D721Med (cell line): ENCODE measurements at regions not wholly inside any gene's neighbourhood (a gene's known extent, or its start where the extent isn't known, plus 50 kb on each side); places are given as distances from the start of the nearest gene placed in this dataset.
"Not testable (repeated sequence)": the region's sequence is repeated elsewhere in the genome, so short reads cannot be mapped to it uniquely, and the experiment has no call there.

Experiments
- DNase-seq: peaks from one replicate; pipeline ENCODE4 v3.0.0; 2011; ENCODE audit warnings: low spot score; ENCODE audit not compliant: insufficient read length
- FAIRE-seq: peaks from 2 replicates; lab custom pipeline; 2011; peaks lifted over from hg19 to GRCh38; lab: Jason Lieb, UNC
- CTCF ChIP-seq: IDR thresholded peaks from 2 replicates; pipeline ENCODE4 v1.5.1; 2012; ENCODE audit warnings: mild to moderate bottlenecking, control low read depth; ENCODE audit not compliant: insufficient read depth; ENCODE audit errors: missing control alignments

GRCh38 chr16:64074706-64075105, 1047.2 kb downstream of the CDH11 start:
- DNase-seq (no peak), FAIRE-seq (no peak)
- TF ChIP-seq CTCF = no peak

DNA sequence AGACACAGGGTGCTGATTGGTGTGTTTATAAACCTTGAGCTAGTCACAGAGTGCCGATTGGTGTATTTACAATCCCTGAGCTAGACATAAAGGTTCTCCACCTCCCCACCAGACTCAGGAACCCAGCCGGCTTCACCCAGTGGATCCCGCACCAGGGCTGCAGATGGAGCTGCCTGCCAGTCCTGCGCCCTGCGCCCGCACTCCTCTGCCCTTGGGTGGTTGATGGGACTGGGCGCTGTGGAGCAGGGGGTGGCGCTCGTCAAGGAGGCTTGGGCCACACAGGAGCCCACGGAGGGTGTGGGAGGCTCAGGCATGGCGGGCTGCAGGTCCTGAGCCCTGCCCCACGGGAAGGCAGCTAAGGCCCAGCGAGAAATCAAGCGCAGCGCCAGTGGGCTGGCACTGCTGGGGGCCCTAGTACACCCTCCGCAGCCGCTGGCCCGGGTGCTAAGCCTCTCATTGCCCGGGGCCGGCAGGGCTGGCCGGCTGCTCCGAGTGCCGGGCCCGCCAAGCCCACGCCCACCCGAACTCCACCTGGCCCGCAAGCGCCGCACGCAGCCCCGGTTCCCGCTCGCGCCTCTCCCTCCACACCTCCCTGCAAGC, 1049.6 kb downstream of the CDH11 start:
- not testable (repeated sequence) for DNase-seq, FAIRE-seq

DNA sequence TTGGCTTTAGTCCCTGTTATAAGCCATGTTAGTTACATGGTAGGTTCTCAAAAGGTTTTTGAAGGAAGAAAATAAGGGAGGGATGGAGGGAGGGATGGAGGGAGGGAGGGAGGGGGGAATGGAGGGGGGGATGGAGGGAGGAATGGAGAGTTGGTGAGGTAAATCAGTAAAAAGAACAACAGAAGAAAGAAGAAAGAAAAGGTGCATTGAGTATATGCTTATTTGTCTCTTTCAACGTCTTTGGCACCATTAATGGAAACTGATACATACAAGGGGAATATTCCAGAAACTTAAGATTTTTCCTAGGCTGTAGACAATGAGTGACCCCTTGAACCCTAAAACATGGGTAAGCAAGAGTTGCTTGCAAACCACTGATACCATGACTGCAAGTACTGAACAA, 1056.3 kb downstream of the CDH11 start:
- no peak for DNase-seq
- FAIRE-seq = no peak
- no peak for TF ChIP-seq CTCF

GRCh38 chr16:64061621-64062020, 1060.2 kb downstream of the CDH11 start:
- DNase-seq = no peak
- no peak for FAIRE-seq
- TF ChIP-seq CTCF = no peak

DNA sequence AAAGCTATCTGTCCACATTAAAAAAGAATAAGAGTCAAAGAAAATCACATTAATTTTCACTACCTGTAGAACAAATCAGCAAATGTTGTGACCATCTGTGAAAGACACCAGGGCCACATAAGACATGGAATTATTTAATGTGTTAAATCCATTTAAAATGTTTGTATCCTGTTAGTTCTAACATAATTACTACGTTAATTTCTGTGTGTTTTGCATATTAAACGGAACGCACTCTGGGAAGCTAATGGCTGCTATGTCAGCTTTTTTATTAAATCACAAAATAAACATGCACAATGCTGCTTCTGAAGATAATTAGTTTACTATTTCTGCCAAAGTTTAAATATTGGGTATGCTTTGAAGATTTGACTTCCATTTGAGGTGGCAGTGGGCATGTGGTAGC, 1061.2 kb downstream of the CDH11 start:
- no peak for TF ChIP-seq CTCF
- DNase-seq = no peak
- no peak for FAIRE-seq

- no peak for TF ChIP-seq CTCF
- no peak for DNase-seq
- FAIRE-seq = no peak
Measured at GRCh38 chr16:64058685-64059084, 1063.2 kb downstream of the CDH11 start.

- DNase-seq (no peak), FAIRE-seq (no peak)
Measured at GRCh38 chr16:64051824-64052223, 1070.0 kb downstream of the CDH11 start.

More at GRCh38 chr16:64051824-64052223, 1070.0 kb downstream of the CDH11 start:
- peak; percentile 33 for TF ChIP-seq CTCF
